SU-DHL-6 (cell line): ENCODE measurements at regions not wholly inside any gene's neighbourhood (a gene's known extent, or its start where the extent isn't known, plus 50 kb on each side); places are given as distances from the start of the nearest gene placed in this dataset.

Experiments
- H2AFZ ChIP-seq: fragments of 200-600 bp; sonication (generic); 2 replicates; pipeline ENCODE4 v1.6.1; 2014; ENCODE audit warnings: low read depth, mild to moderate bottlenecking, moderate library complexity, mixed read lengths, antibody characterized with exemption, low read length; ENCODE audit not compliant: severe bottlenecking
- H3F3A ChIP-seq: fragments of 200-600 bp; shearing (Covaris generic); 2 replicates; pipeline ENCODE4 v1.6.0; 2016; ENCODE audit warnings: antibody characterized with exemption, mild to moderate bottlenecking; ENCODE audit not compliant: insufficient read depth
- H3K27ac ChIP-seq: fragments of 200-600 bp; sonication (generic); 2 replicates; pipeline ENCODE4 v1.5.1; 2016; ENCODE audit warnings: low read depth, mild to moderate bottlenecking, low read length, moderate library complexity, mixed read lengths
- H3K27me3 ChIP-seq: fragments of 200-600 bp; sonication (generic), shearing (Covaris generic); 2 replicates; pipeline ENCODE4 v1.6.0; 2014; ENCODE audit warnings: mild to moderate bottlenecking, low read length
- H3K36me3 ChIP-seq: fragments of 200-600 bp; sonication (generic); 2 replicates; pipeline ENCODE4 v1.6.1; 2014; ENCODE audit warnings: mild to moderate bottlenecking, low read length, mixed read lengths
- H3K4me2 ChIP-seq: fragments of 300-600, 200-600 bp; shearing (Covaris generic), sonication (generic); 2 replicates; pipeline ENCODE4 v1.6.0; 2014; ENCODE audit warnings: low read length, low read depth, mild to moderate bottlenecking; ENCODE audit not compliant: poor library complexity, severe bottlenecking
- H3K4me3 ChIP-seq: fragments of 200-600 bp; sonication (generic); 2 replicates; pipeline ENCODE4 v1.5.1; 2014; ENCODE audit warnings: antibody characterized with exemption, low read length, mild to moderate bottlenecking, mixed read lengths; ENCODE audit not compliant: insufficient read depth, poor library complexity, severe bottlenecking
- H3K79me2 ChIP-seq: fragments of 200-600 bp; sonication (generic); 2 replicates; pipeline ENCODE4 v1.6.1; 2014; ENCODE audit warnings: mild to moderate bottlenecking, low read length, moderate library complexity; ENCODE audit not compliant: insufficient read depth
- H3K9ac ChIP-seq: fragments of 200-600 bp; sonication (generic); 2 replicates; pipeline ENCODE4 v1.7.0; 2014; ENCODE audit warnings: mild to moderate bottlenecking, low read length
- H3K9me2 ChIP-seq: fragments of 200-600 bp; sonication (generic); replicated peaks from 2 replicates; pipeline ENCODE4 v1.6.1; 2014; ENCODE audit warnings: low read length; ENCODE audit not compliant: insufficient read depth
- H3K9me3 ChIP-seq: fragments of 200-600 bp; sonication (generic); 2 replicates; pipeline ENCODE4 v1.6.1; 2014; ENCODE audit warnings: low read length, mixed read lengths; ENCODE audit not compliant: insufficient read depth
- H4K20me1 ChIP-seq: fragments of 200-600 bp; sonication (generic); 2 replicates; pipeline ENCODE4 v1.6.1; 2014; ENCODE audit warnings: low read depth, mild to moderate bottlenecking, antibody characterized with exemption, low read length, moderate library complexity, mixed read lengths
- CTCF ChIP-seq: fragments of 200-600 bp; sonication (generic); IDR thresholded peaks from one replicate; pipeline ENCODE4 v1.5.1; 2017; ENCODE audit warnings: antibody characterized with exemption, mild to moderate bottlenecking, low read length, moderate library complexity; ENCODE audit not compliant: insufficient read depth, poor library complexity, severe bottlenecking
- EZH2phosphoT487 ChIP-seq: fragments of 200-600 bp; sonication (generic), shearing (Covaris generic); conservative IDR thresholded peaks from 2 replicates; pipeline ENCODE4 v1.6.1; 2018; ENCODE audit warnings: mild to moderate bottlenecking, antibody characterized with exemption, low read length, moderate library complexity, mixed read lengths

DNA sequence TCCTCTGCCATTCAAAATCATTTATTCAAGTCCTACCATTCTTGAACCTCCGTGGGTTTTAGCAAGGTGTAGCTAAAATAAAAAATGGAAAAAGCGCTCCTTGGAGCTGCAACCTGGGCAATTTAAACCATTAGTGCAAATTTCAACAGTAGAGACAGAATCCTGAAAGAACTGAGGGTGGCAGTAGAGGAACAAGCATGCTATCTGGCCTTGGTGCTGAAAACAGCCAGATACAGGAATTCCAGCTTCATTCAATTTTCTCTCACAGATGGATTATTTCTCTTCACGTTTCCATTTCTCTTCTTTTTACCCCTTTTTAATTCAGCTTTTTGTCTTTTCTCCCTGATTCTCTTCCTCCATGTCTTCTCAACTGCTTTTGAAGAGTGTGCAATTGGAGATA is 77.7 kb downstream of the OTUD1 start:
- Histone ChIP-seq H3K9me2 (no peaks in the 10 kb centered on the region), H3F3A (no peaks in the 10 kb centered on the region), H3K9ac (no peak overlapping the region), H3K4me2 (no peak overlapping the region), H3K79me2 (no peaks in the 10 kb centered on the region), H2AFZ (no peak overlapping the region), H3K4me3 (no peak overlapping the region), H3K27ac (no peak overlapping the region), H4K20me1 (no peaks in the 10 kb centered on the region), H3K9me3 (no peaks in the 10 kb centered on the region), H3K27me3 (no peaks in the 10 kb centered on the region), H3K36me3 (no peaks in the 10 kb centered on the region)
- TF ChIP-seq CTCF = no peak
- TF ChIP-seq EZH2phosphoT487 = no peak

GRCh38 chr10:23517155-23517554 is 78.3 kb downstream of the OTUD1 start:
- no peaks in the 10 kb centered on the region for H3K79me2 ChIP-seq
- H3K27me3 ChIP-seq = no peaks in the 10 kb centered on the region
- no peaks in the 10 kb centered on the region for H3K9me2 ChIP-seq
- H4K20me1 ChIP-seq = no peaks in the 10 kb centered on the region
- no peak overlapping the region for H3K9ac ChIP-seq
- no peak overlapping the region for H3K4me3 ChIP-seq
- no peaks in the 10 kb centered on the region for H3F3A ChIP-seq
- H3K36me3 ChIP-seq = no peaks in the 10 kb centered on the region
- H2AFZ ChIP-seq = no peak overlapping the region
- H3K27ac ChIP-seq = no peak overlapping the region
- H3K4me2 ChIP-seq = no peak overlapping the region
- no peaks in the 10 kb centered on the region for H3K9me3 ChIP-seq
- no peak for TF ChIP-seq EZH2phosphoT487
- no peak for TF ChIP-seq CTCF

GRCh38 chr10:23521735-23522134 is 82.9 kb downstream of the OTUD1 start:
- H3F3A ChIP-seq = no peaks in the 10 kb centered on the region
- no peak overlapping the region for H3K9ac ChIP-seq
- H3K27ac ChIP-seq = no peak overlapping the region
- no peak overlapping the region for H2AFZ ChIP-seq
- no peaks in the 10 kb centered on the region for H3K79me2 ChIP-seq
- no peak overlapping the region for H3K4me2 ChIP-seq
- no peaks in the 10 kb centered on the region for H4K20me1 ChIP-seq
- no peaks in the 10 kb centered on the region for H3K27me3 ChIP-seq
- TF ChIP-seq CTCF (no peak), EZH2phosphoT487 (no peak)
- H3K36me3 ChIP-seq = no peaks in the 10 kb centered on the region
- no peaks in the 10 kb centered on the region for H3K9me3 ChIP-seq
- no peaks in the 10 kb centered on the region for H3K9me2 ChIP-seq
- no peak overlapping the region for H3K4me3 ChIP-seq

DNA sequence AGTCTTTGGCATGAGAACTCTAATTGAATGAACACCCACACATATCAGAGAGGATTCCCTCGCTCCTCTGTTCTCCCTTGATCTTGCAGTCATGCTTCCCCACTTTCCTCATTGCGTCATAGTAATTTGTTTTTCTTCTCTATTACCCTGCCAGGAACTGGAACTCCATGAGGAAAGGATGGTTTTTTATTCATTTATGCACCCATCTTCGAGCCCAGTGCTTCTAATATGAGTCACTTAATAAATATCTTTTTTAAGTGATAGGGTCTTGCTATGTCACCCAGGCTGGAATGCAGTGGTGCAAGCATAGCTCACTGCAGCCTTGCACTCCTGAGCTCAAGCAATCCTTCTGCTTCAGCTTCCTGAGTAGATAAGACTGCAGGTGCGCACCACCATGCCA is 83.5 kb downstream of the OTUD1 start:
- H4K20me1 ChIP-seq = no peaks in the 10 kb centered on the region
- H2AFZ ChIP-seq = no peak overlapping the region
- no peaks in the 10 kb centered on the region for H3K27me3 ChIP-seq
- no peak overlapping the region for H3K4me3 ChIP-seq
- no peaks in the 10 kb centered on the region for H3F3A ChIP-seq
- TF ChIP-seq EZH2phosphoT487 = no peak
- TF ChIP-seq CTCF = no peak
- no peaks in the 10 kb centered on the region for H3K9me2 ChIP-seq
- H3K4me2 ChIP-seq = no peak overlapping the region
- no peaks in the 10 kb centered on the region for H3K36me3 ChIP-seq
- H3K9ac ChIP-seq = no peak overlapping the region
- no peaks in the 10 kb centered on the region for H3K9me3 ChIP-seq
- no peak overlapping the region for H3K27ac ChIP-seq
- H3K79me2 ChIP-seq = no peaks in the 10 kb centered on the region
